Mesenchymal stem cell (in vitro differentiated cells and primary cell): ENCODE measurements at regions not wholly inside any gene's neighbourhood (a gene's known extent, or its start where the extent isn't known, plus 50 kb on each side); places are given as distances from the start of the nearest gene placed in this dataset.

Experiments
- DNase-seq: peaks from one replicate; pipeline ENCODE4 v3.0.0-alpha.2; 2013
- H2AFZ ChIP-seq: one replicate; pipeline ENCODE4 v1.6.1; 2013; ENCODE audit warnings: low read depth, mild to moderate bottlenecking, control low read depth, inconsistent platforms, low read length, moderate library complexity
- H2AK5ac ChIP-seq: 2 replicates; pipeline ENCODE4 v1.6.1; 2013; ENCODE audit warnings: low read length, moderate library complexity, mild to moderate bottlenecking, inconsistent platforms; ENCODE audit not compliant: severe bottlenecking
- H2BK120ac ChIP-seq: one replicate; pipeline ENCODE4 v1.6.1; 2013; ENCODE audit warnings: low read depth, mild to moderate bottlenecking, inconsistent platforms, low read length, moderate library complexity
- H2BK12ac ChIP-seq, 2 experiments: one replicate each; pipeline ENCODE4 v1.6.1; 2013; ENCODE audit warnings: inconsistent platforms in 2 of 2, low read length in 2 of 2, mild to moderate bottlenecking in 2 of 2, moderate library complexity in 2 of 2, control low read depth in 1 of 2
- H2BK15ac ChIP-seq: one replicate; pipeline ENCODE4 v1.6.1; 2013; ENCODE audit warnings: mild to moderate bottlenecking, low read depth, inconsistent platforms; ENCODE audit not compliant: poor library complexity, severe bottlenecking
- H2BK5ac ChIP-seq: 2 replicates; pipeline ENCODE4 v1.6.1; 2013; ENCODE audit warnings: low read depth, mild to moderate bottlenecking, low read length, control low read depth, inconsistent platforms; ENCODE audit not compliant: poor library complexity, severe bottlenecking
- H3K14ac ChIP-seq, 2 experiments: one replicate each; pipeline ENCODE4 v1.6.1; 2013; ENCODE audit warnings: inconsistent platforms in 2 of 2, low read length in 2 of 2, control low read depth in 1 of 2, mild to moderate bottlenecking in 1 of 2, moderate library complexity in 1 of 2
- H3K18ac ChIP-seq, 2 experiments: one replicate each; pipeline ENCODE4 v1.6.1; 2013; ENCODE audit warnings: inconsistent platforms in 2 of 2, low read length in 2 of 2, control low read depth in 1 of 2, low read depth in 1 of 2, mild to moderate bottlenecking in 1 of 2
- H3K23ac ChIP-seq, 2 experiments: one replicate each; pipeline ENCODE4 v1.6.1; 2013; ENCODE audit warnings: inconsistent platforms in 2 of 2, low read length in 2 of 2, mild to moderate bottlenecking in 2 of 2, moderate library complexity in 2 of 2, control low read depth in 1 of 2
- H3K27ac ChIP-seq: 2 replicates; pipeline ENCODE4 v1.5.1; 2013; ENCODE audit warnings: mild to moderate bottlenecking, moderate library complexity, low read length, control low read depth, inconsistent platforms; ENCODE audit not compliant: poor library complexity, severe bottlenecking
- H3K27me3 ChIP-seq, 2 experiments: 2 replicates each; pipeline versions ENCODE4 v1.6.1 to v1.7.0; 2013; ENCODE audit warnings: low read length in 2 of 2, mild to moderate bottlenecking in 2 of 2, moderate library complexity in 2 of 2, control low read depth in 1 of 2, inconsistent platforms in 1 of 2; ENCODE audit not compliant: control insufficient read depth in 1 of 2, insufficient read depth in 1 of 2
- H3K36me3 ChIP-seq, 2 experiments: 2 replicates each; pipeline versions ENCODE4 v1.6.1 to v1.7.0; 2013; ENCODE audit warnings: low read length in 2 of 2, control low read depth in 1 of 2, inconsistent platforms in 1 of 2, low read depth in 1 of 2, mild to moderate bottlenecking in 1 of 2; ENCODE audit not compliant: insufficient read depth in 2 of 2, control insufficient read depth in 1 of 2
- H3K4ac ChIP-seq, 2 experiments: one replicate each; pipeline ENCODE4 v1.6.1; 2013; ENCODE audit warnings: inconsistent platforms in 2 of 2, low read length in 2 of 2, mild to moderate bottlenecking in 2 of 2, moderate library complexity in 2 of 2, control low read depth in 1 of 2, low read depth in 1 of 2
- H3K4me1 ChIP-seq: 2 replicates; pipeline ENCODE4 v1.6.1; 2013; ENCODE audit warnings: low read depth, low read length, control low read depth; ENCODE audit not compliant: control insufficient read depth, insufficient read depth
- H3K4me2 ChIP-seq: 2 replicates; pipeline ENCODE4 v1.6.1; 2013; ENCODE audit warnings: low read length, mild to moderate bottlenecking, inconsistent platforms; ENCODE audit not compliant: poor library complexity, severe bottlenecking
- H3K4me3 ChIP-seq, 2 experiments: 2 replicates each; pipeline versions ENCODE4 v1.5.1 to v1.7.0; 2013; ENCODE audit warnings: low read length in 2 of 2, mild to moderate bottlenecking in 2 of 2, control low read depth in 1 of 2, low read depth in 1 of 2; ENCODE audit not compliant: insufficient read depth in 1 of 2
- H3K79me1 ChIP-seq: replicated peaks from 2 replicates; pipeline ENCODE4 v1.6.1; 2013; ENCODE audit warnings: mild to moderate bottlenecking, control low read depth, low read length, inconsistent platforms; ENCODE audit not compliant: poor library complexity, severe bottlenecking
- H3K9ac ChIP-seq: 2 replicates; pipeline ENCODE4 v1.7.0; 2013; ENCODE audit warnings: mild to moderate bottlenecking, low read length, moderate library complexity
- H3K9me3 ChIP-seq: 2 replicates; pipeline ENCODE4 v1.7.0; 2013; ENCODE audit warnings: mild to moderate bottlenecking, low read length; ENCODE audit not compliant: control insufficient read depth
- H4K8ac ChIP-seq: one replicate; pipeline ENCODE4 v1.6.1; 2013; ENCODE audit warnings: inconsistent platforms, mild to moderate bottlenecking, low read length, moderate library complexity
- H4K91ac ChIP-seq: one replicate; pipeline ENCODE4 v1.6.1; 2013; ENCODE audit warnings: mild to moderate bottlenecking, low read length, inconsistent platforms
- WGBS: methylation state at CpG from one replicate; pipeline ENCODE4 v1.1.7; 2013; ENCODE audit warnings: mixed read lengths; 5-methylcytosine and 5-hydroxymethylcytosine counted together

DNA sequence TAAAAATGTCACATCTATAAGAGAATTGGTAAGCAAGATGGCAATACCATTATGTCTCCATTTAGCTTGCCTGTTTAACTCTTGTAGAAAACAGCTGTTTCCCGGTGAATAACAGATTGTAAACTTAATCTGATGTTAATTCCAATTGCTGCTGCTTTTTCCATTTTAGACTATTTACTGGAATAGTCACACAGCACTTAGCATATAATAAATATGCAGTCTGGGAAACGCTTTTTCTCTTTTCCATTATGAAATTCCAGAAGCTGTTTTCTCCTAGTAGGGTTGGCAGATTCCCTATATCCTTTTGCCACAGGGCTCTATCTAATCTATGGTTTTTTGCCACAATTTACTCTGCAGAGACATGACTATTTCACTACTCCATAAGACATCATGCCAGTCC, 148.0 kb downstream of the CEMIP2 start:
- no peak overlapping the region for H3K18ac ChIP-seq
- no peaks in the 10 kb centered on the region for H3K4me1 ChIP-seq
- H3K9ac ChIP-seq, result no peak overlapping the region
- H3K79me1 ChIP-seq, result no peaks in the 10 kb centered on the region
- H2BK12ac ChIP-seq, result no peak overlapping the region
- H3K27me3 ChIP-seq, result no peaks in the 10 kb centered on the region
- H3K4me2 ChIP-seq, result no peak overlapping the region
- H2AFZ ChIP-seq, result no peak overlapping the region
- H2BK120ac ChIP-seq, result no peak overlapping the region
- no peak overlapping the region for H3K4me3 ChIP-seq
- no peak overlapping the region for H3K14ac ChIP-seq
- no peak for DNase-seq
- no peak overlapping the region for H3K23ac ChIP-seq
- H4K8ac ChIP-seq, result no peak overlapping the region
- no peaks in the 10 kb centered on the region for H3K36me3 ChIP-seq
- no peak overlapping the region for H4K91ac ChIP-seq
- no peak overlapping the region for H2BK15ac ChIP-seq
- no peak overlapping the region for H3K4ac ChIP-seq
- WGBS, result 95% methylated on average over 2 of the region's 2 CpGs
- H2AK5ac ChIP-seq, result no peak overlapping the region
- H3K27ac ChIP-seq, result no peak overlapping the region
- H3K9me3 ChIP-seq, result peaks cover 9% of the 10 kb centered on the region
- no peak overlapping the region for H2BK5ac ChIP-seq

DNA sequence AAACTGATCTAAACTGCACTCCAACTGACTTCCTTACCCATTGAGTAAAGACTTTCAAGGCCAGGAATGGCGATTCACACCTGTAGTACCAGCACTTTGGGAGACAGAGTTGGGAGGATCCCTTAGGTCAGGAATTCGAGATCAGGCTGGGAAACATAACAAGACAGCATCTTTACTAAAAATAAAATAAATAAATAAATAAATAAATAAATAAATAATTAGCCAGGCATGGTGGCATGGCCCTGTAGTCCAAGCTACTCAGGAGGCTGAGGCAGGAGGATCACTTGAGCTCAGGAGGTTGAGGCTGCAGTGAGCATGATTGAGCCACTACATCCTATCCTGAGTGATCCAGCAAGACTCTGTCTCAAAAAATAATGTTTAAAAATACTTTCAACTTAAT, 148.4 kb downstream of the CEMIP2 start:
- Histone ChIP-seq H3K4me3 (no peak overlapping the region), H2BK5ac (no peak overlapping the region), H3K4me1 (no peaks in the 10 kb centered on the region), H3K9me3 (peaks cover 9% of the 10 kb centered on the region), H3K27me3 (no peaks in the 10 kb centered on the region), H2BK12ac (no peak overlapping the region), H3K36me3 (no peaks in the 10 kb centered on the region), H3K9ac (no peak overlapping the region), H3K27ac (no peak overlapping the region), H2AFZ (no peak overlapping the region), H2BK120ac (no peak overlapping the region), H3K4ac (no peak overlapping the region), H4K91ac (no peak overlapping the region), H3K18ac (no peak overlapping the region), H4K8ac (no peak overlapping the region), H2AK5ac (no peak overlapping the region), H3K14ac (no peak overlapping the region), H3K79me1 (no peaks in the 10 kb centered on the region), H3K23ac (no peak overlapping the region), H3K4me2 (no peak overlapping the region), H2BK15ac (no peak overlapping the region)
- 78% methylated on average over 1 of the region's 2 CpGs for WGBS
- no peak for DNase-seq

GRCh38 chr9:71614409-71615010, 153.8 kb downstream of the CEMIP2 start:
- no peak overlapping the region for H2AFZ ChIP-seq

DNA sequence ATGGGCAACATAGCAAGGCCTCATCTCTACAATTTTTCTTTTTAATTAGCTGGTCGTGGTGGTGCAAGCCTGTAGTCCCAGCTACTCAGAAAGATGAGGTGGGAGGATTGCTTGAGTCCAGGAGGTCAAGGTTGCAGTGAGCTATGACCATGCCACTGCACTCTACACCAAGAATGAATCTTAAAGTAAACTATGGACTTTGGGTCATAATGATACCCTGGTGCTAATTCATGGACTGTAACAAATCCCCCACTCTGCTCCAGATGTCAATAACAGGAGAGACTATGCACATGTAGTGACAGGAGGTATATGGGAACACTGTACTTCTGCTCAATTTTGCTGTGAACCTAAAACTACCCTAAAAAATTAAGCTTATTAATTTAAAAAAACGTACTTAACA, 155.4 kb downstream of the CEMIP2 start:
- no peaks in the 10 kb centered on the region for H3K27me3 ChIP-seq
- no peak overlapping the region for H4K91ac ChIP-seq
- no peak overlapping the region for H2BK120ac ChIP-seq
- no peak overlapping the region for H3K27ac ChIP-seq
- H3K4me1 ChIP-seq, result peaks cover 2% of the 10 kb centered on the region
- no peak overlapping the region for H3K14ac ChIP-seq
- H2BK15ac ChIP-seq, result no peak overlapping the region
- no peak overlapping the region for H3K18ac ChIP-seq
- no peak overlapping the region for H4K8ac ChIP-seq
- no peak overlapping the region for H3K9ac ChIP-seq
- H2BK12ac ChIP-seq, result no peak overlapping the region
- WGBS, result 67% methylated on average over 2 of the region's 2 CpGs
- H3K79me1 ChIP-seq, result no peaks in the 10 kb centered on the region
- no peak overlapping the region for H3K4me2 ChIP-seq
- H3K9me3 ChIP-seq, result peaks cover 14% of the 10 kb centered on the region
- no peak overlapping the region for H2AFZ ChIP-seq
- no peak overlapping the region for H3K4me3 ChIP-seq
- no peak for DNase-seq
- H3K4ac ChIP-seq, result no peak overlapping the region
- H3K36me3 ChIP-seq, result no peaks in the 10 kb centered on the region
- no peak overlapping the region for H2BK5ac ChIP-seq
- H2AK5ac ChIP-seq, result no peak overlapping the region
- H3K23ac ChIP-seq, result no peak overlapping the region

More at GRCh38 chr9:71614409-71615010, 153.8 kb downstream of the CEMIP2 start:
- no peak overlapping the region for H3K14ac ChIP-seq
- no peak overlapping the region for H3K4ac ChIP-seq
- no peak overlapping the region for H4K8ac ChIP-seq
- no peaks in the 10 kb centered on the region for H3K27me3 ChIP-seq
- H3K9me3 ChIP-seq, result peaks cover 14% of the 10 kb centered on the region
- H3K4me2 ChIP-seq, result no peak overlapping the region
- H2BK5ac ChIP-seq, result no peak overlapping the region
- no peak overlapping the region for H3K4me3 ChIP-seq
- no peak overlapping the region for H3K27ac ChIP-seq
- H3K4me1 ChIP-seq, result no peaks in the 10 kb centered on the region
- no peak overlapping the region for H2BK120ac ChIP-seq
- H3K36me3 ChIP-seq, result no peaks in the 10 kb centered on the region
- no peaks in the 10 kb centered on the region for H3K79me1 ChIP-seq
- no peak overlapping the region for H3K23ac ChIP-seq
- H2BK12ac ChIP-seq, result no peak overlapping the region
- no peak for DNase-seq
- no peak overlapping the region for H3K9ac ChIP-seq
- 93% methylated on average over 3 of the region's 3 CpGs for WGBS
- H2BK15ac ChIP-seq, result no peak overlapping the region
- no peak overlapping the region for H4K91ac ChIP-seq
- no peak overlapping the region for H3K18ac ChIP-seq
- H2AK5ac ChIP-seq, result no peak overlapping the region
